Caco-2 (cell line): ENCODE measurements at regions not wholly inside any gene's neighbourhood (a gene's known extent, or its start where the extent isn't known, plus 50 kb on each side); places are given as distances from the start of the nearest gene placed in this dataset.

Experiments used
- BruUV-seq: library from RNA; stranded (reverse); fragments of 400-500 nt; replicated peaks from 2 replicates; lab custom pipeline; 2021; lab: Mats Ljungman, UMichigan
- CTCF ChIA-PET: fragments of 300-600 bp; sonication (Branson Sonifier 250); formaldehyde crosslinking; loops from one replicate; lab custom pipeline; 2022; ENCODE audit warnings: antibody characterized with exemption; lab: Charles Lee
- POLR2A ChIA-PET: fragments of 300-600 bp; sonication (Branson Sonifier 250); formaldehyde crosslinking; loops from one replicate; lab custom pipeline; 2022; ENCODE audit warnings: antibody characterized with exemption; lab: Charles Lee
- DNase-seq, 2 experiments: peaks; one replicate each; pipeline versions ENCODE4 v3.0.0 to v3.0.0-alpha.2; 2020 to 2022
- H3K27me3 ChIP-seq: replicated peaks from 2 replicates; pipeline ENCODE4 v1.6.0; 2011; ENCODE audit warnings: low read length; ENCODE audit not compliant: control insufficient read depth, insufficient read depth
- H3K36me3 ChIP-seq: 2 replicates; pipeline ENCODE4 v1.5.1; 2011; ENCODE audit warnings: low read length; ENCODE audit not compliant: control insufficient read depth, insufficient read depth
- H3K4me1 ChIP-seq: fragments of 250-450 bp; sonication (Bioruptor Pico); 2 replicates; pipeline ENCODE4 v1.5.1; 2020; ENCODE audit warnings: mild to moderate bottlenecking
- H3K4me3 ChIP-seq: 2 replicates; pipeline ENCODE4 v1.5.1; 2011; ENCODE audit warnings: low read depth, mild to moderate bottlenecking, control low read depth, low read length
- H3K9me3 ChIP-seq: fragments of 250-450 bp; sonication (Bioruptor Pico); 2 replicates; pipeline ENCODE4 v1.5.1; 2020; ENCODE audit warnings: mild to moderate bottlenecking, moderate library complexity
- H3K27ac Mint-ChIP-seq: one replicate; pipeline ENCODE4 v1.8.0; 2022; ENCODE audit warnings: mixed read lengths; ENCODE audit not compliant: unreplicated experiment
- H3K27me3 Mint-ChIP-seq: one replicate; pipeline ENCODE4 v1.8.0; 2022; ENCODE audit warnings: mixed read lengths; ENCODE audit not compliant: insufficient read depth, unreplicated experiment
- H3K36me3 Mint-ChIP-seq: one replicate; pipeline ENCODE4 v1.8.0; 2022; ENCODE audit warnings: mild to moderate bottlenecking, mixed read lengths; ENCODE audit not compliant: insufficient read depth, unreplicated experiment
- H3K4me1 Mint-ChIP-seq: one replicate; pipeline ENCODE4 v1.8.0; 2022; ENCODE audit warnings: low read depth, mixed read lengths; ENCODE audit not compliant: unreplicated experiment
- H3K4me3 Mint-ChIP-seq: one replicate; pipeline ENCODE4 v1.8.0; 2022; ENCODE audit warnings: mild to moderate bottlenecking, moderate library complexity, mixed read lengths; ENCODE audit not compliant: unreplicated experiment
- H3K9me3 Mint-ChIP-seq: one replicate; pipeline ENCODE4 v1.8.0; 2022; ENCODE audit warnings: mixed read lengths; ENCODE audit not compliant: unreplicated experiment
- CTCF ChIP-seq, 2 experiments: fragments of 200-600 bp in 1 of 2; IDR thresholded peaks; 1 replicate in 1 of 2; 2 replicates in 1 of 2; pipeline versions ENCODE4 v1.5.1 to v1.8.0; 2011 to 2022; ENCODE audit warnings: antibody characterized with exemption in 1 of 2, control low read depth in 1 of 2, inconsistent platforms in 1 of 2, low read depth in 1 of 2, low read length in 1 of 2, mild to moderate bottlenecking in 1 of 2, moderate library complexity in 1 of 2; ENCODE audit not compliant: insufficient read depth in 1 of 2, severe bottlenecking in 1 of 2, unreplicated experiment in 1 of 2
- intact Hi-C: fragments of 100-400 bp; cut with micrococcal nuclease; formaldehyde crosslinking; loops from one replicate; pipeline ENCODE4 v1.10.0; 2022; ENCODE audit not compliant: unreplicated experiment

- no peak overlapping the region for H3K27ac Mint-ChIP-seq
- H3K9me3 Mint-ChIP-seq = no peaks in the 10 kb centered on the region
- H3K27me3 ChIP-seq = no peaks in the 10 kb centered on the region
- no TSS peak for BruUV-seq
- no peak overlapping the region for H3K4me3 Mint-ChIP-seq
- ChIA-PET CTCF (no interaction called here), POLR2A (no interaction called here)
- no peak overlapping the region for H3K4me3 ChIP-seq
- no peaks in the 10 kb centered on the region for H3K9me3 ChIP-seq
- no peaks in the 10 kb centered on the region for H3K36me3 ChIP-seq
- no peaks in the 10 kb centered on the region for H3K36me3 Mint-ChIP-seq
- H3K27me3 Mint-ChIP-seq = no peaks in the 10 kb centered on the region
- H3K4me1 Mint-ChIP-seq = no peaks in the 10 kb centered on the region
- no peaks in the 10 kb centered on the region for H3K4me1 ChIP-seq
- TF ChIP-seq CTCF (IDR thresholded peaks at IDR 0.05; ENCODE audit: insufficient read depth in 1 of 2, low read depth in 1 of 2, low read length in 1 of 2, severe bottlenecking in 1 of 2, unreplicated experiment in 1 of 2) = no peak
- intact Hi-C loops = no loop called here
- no peak for DNase-seq
These were observed 363.5 kb upstream of the PTBP2 start for GRCh38 chr1:96358057-96358456.

GRCh38 chr1:96360036-96360795 is 361.4 kb upstream of the PTBP2 start:
- no peaks in the 10 kb centered on the region for H3K36me3 ChIP-seq
- ChIA-PET POLR2A (no interaction called here), CTCF (no interaction called here)
- TF ChIP-seq CTCF (IDR thresholded peaks at IDR 0.05; ENCODE audit: insufficient read depth in 1 of 2, low read depth in 1 of 2, low read length in 1 of 2, severe bottlenecking in 1 of 2, unreplicated experiment in 1 of 2) = no peak
- no peak overlapping the region for H3K27ac Mint-ChIP-seq
- H3K4me1 Mint-ChIP-seq = no peaks in the 10 kb centered on the region
- no peaks in the 10 kb centered on the region for H3K4me1 ChIP-seq
- H3K9me3 ChIP-seq = no peaks in the 10 kb centered on the region
- BruUV-seq = no TSS peak
- no peak for DNase-seq
- no peak overlapping the region for H3K4me3 ChIP-seq
- H3K36me3 Mint-ChIP-seq = no peaks in the 10 kb centered on the region
- H3K9me3 Mint-ChIP-seq = no peaks in the 10 kb centered on the region
- intact Hi-C loops = no loop called here
- no peaks in the 10 kb centered on the region for H3K27me3 ChIP-seq
- no peak overlapping the region for H3K4me3 Mint-ChIP-seq
- no peaks in the 10 kb centered on the region for H3K27me3 Mint-ChIP-seq

GRCh38 chr1:96361271-96361856 is 360.2 kb upstream of the PTBP2 start:
- no peaks in the 10 kb centered on the region for H3K9me3 ChIP-seq
- ChIA-PET POLR2A (no interaction called here), CTCF (no interaction called here)
- Mint-ChIP-seq H3K27me3 (no peaks in the 10 kb centered on the region), H3K4me1 (no peaks in the 10 kb centered on the region), H3K4me3 (no peak overlapping the region), H3K27ac (no peak overlapping the region), H3K9me3 (no peaks in the 10 kb centered on the region), H3K36me3 (no peaks in the 10 kb centered on the region)
- no peaks in the 10 kb centered on the region for H3K4me1 ChIP-seq
- intact Hi-C loops = no loop called here
- TF ChIP-seq CTCF (IDR thresholded peaks at IDR 0.05; ENCODE audit: insufficient read depth in 1 of 2, low read depth in 1 of 2, low read length in 1 of 2, severe bottlenecking in 1 of 2, unreplicated experiment in 1 of 2) = no peak
- no peaks in the 10 kb centered on the region for H3K27me3 ChIP-seq
- no peak overlapping the region for H3K4me3 ChIP-seq
- no peaks in the 10 kb centered on the region for H3K36me3 ChIP-seq
- no TSS peak for BruUV-seq
- no peak for DNase-seq
